MM.1S (cell line): ENCODE measurements at regions not wholly inside any gene's neighbourhood (a gene's known extent, or its start where the extent isn't known, plus 50 kb on each side); places are given as distances from the start of the nearest gene placed in this dataset.
"Not testable (repeated sequence)": the region's sequence is repeated elsewhere in the genome, so short reads cannot be mapped to it uniquely, and the experiment has no call there.

Source experiments
- DNase-seq: peaks from one replicate; pipeline ENCODE4 v3.0.0-alpha.2; 2015
- H2AFZ ChIP-seq: fragments of 300-600 bp; sonication (generic); 2 replicates; pipeline ENCODE4 v1.6.0; 2016; ENCODE audit warnings: antibody characterized with exemption, low read length
- H3F3A ChIP-seq: fragments of 300-600 bp; sonication (generic); 2 replicates; pipeline ENCODE4 v1.6.1; 2016; ENCODE audit warnings: mild to moderate bottlenecking, antibody characterized with exemption, low read length, moderate library complexity, mixed read lengths; ENCODE audit not compliant: insufficient read depth
- H3K27ac ChIP-seq: fragments of 300-600 bp; sonication (generic); 2 replicates; pipeline ENCODE4 v1.5.1; 2016; ENCODE audit warnings: mild to moderate bottlenecking, low read length
- H3K27me3 ChIP-seq: fragments of 300-600 bp; sonication (generic); replicated peaks from 2 replicates; pipeline ENCODE4 v1.6.0; 2016; ENCODE audit warnings: low read length; ENCODE audit not compliant: insufficient read depth
- H3K36me3 ChIP-seq: fragments of 300-600 bp; sonication (generic); replicated peaks from 2 replicates; pipeline ENCODE4 v1.6.1; 2016; ENCODE audit warnings: mild to moderate bottlenecking, low read length, mixed read lengths; ENCODE audit not compliant: insufficient read depth
- H3K4me1 ChIP-seq: fragments of 300-600 bp; sonication (generic); 2 replicates; pipeline ENCODE4 v1.6.1; 2016; ENCODE audit warnings: low read length, mixed read lengths
- H3K4me2 ChIP-seq: fragments of 300-600 bp; sonication (generic); 2 replicates; pipeline ENCODE4 v1.6.0; 2016; ENCODE audit warnings: low read depth, low read length
- H3K4me3 ChIP-seq: fragments of 300-600 bp; sonication (generic); 2 replicates; pipeline ENCODE4 v1.5.1; 2016; ENCODE audit warnings: low read length, mixed read lengths
- H3K79me2 ChIP-seq: fragments of 300-600 bp; sonication (generic); 2 replicates; pipeline ENCODE4 v1.6.1; 2016; ENCODE audit warnings: mixed run types, low read length, mixed read lengths
- H3K9ac ChIP-seq: fragments of 300-600 bp; sonication (generic); 2 replicates; pipeline ENCODE4 v1.6.1; 2016; ENCODE audit warnings: low read length, mixed read lengths
- H3K9me2 ChIP-seq: fragments of 300-600 bp; sonication (generic); replicated peaks from 2 replicates; pipeline ENCODE4 v1.6.1; 2016; ENCODE audit warnings: mild to moderate bottlenecking, low read length, mixed read lengths; ENCODE audit not compliant: insufficient read depth
- H3K9me3 ChIP-seq: fragments of 300-600 bp; sonication (generic); replicated peaks from 2 replicates; pipeline ENCODE4 v1.6.1; 2016; ENCODE audit warnings: mild to moderate bottlenecking, low read length, mixed read lengths; ENCODE audit not compliant: insufficient read depth
- H4K20me1 ChIP-seq: fragments of 300-600 bp; sonication (generic); 2 replicates; pipeline ENCODE4 v1.6.1; 2016; ENCODE audit warnings: mild to moderate bottlenecking, low read length, moderate library complexity, mixed read lengths; ENCODE audit not compliant: insufficient read depth
- CTCF ChIP-seq: fragments of 300-600 bp; sonication (generic); IDR thresholded peaks from 2 replicates; pipeline ENCODE4 v1.5.1; 2016; ENCODE audit warnings: antibody characterized with exemption, low read length, mixed read lengths
- EZH2 ChIP-seq: fragments of 300-600 bp; sonication (generic); optimal IDR thresholded peaks from 2 replicates; pipeline ENCODE3; 2017; ENCODE audit warnings: low read depth, mild to moderate bottlenecking, antibody characterized with exemption, low read length, mixed read lengths
- EZH2phosphoT487 ChIP-seq: fragments of 300-600 bp; sonication (generic); IDR thresholded peaks from 2 replicates; pipeline ENCODE4 v1.6.1; 2018; ENCODE audit warnings: antibody characterized with exemption, low read length

- H3K36me3 ChIP-seq, result no peaks in the 10 kb centered on the region
- H3K4me2 ChIP-seq, result no peak overlapping the region
- no peaks in the 10 kb centered on the region for H4K20me1 ChIP-seq
- H3K27ac ChIP-seq, result no peak overlapping the region
- H3K27me3 ChIP-seq, result no peaks in the 10 kb centered on the region
- no peak overlapping the region for H3K4me3 ChIP-seq
- H3K9me3 ChIP-seq, result no peaks in the 10 kb centered on the region
- no peaks in the 10 kb centered on the region for H3K9me2 ChIP-seq
- H3F3A ChIP-seq, result no peaks in the 10 kb centered on the region
- no peak for DNase-seq
- no peaks in the 10 kb centered on the region for H3K4me1 ChIP-seq
- no peak overlapping the region for H2AFZ ChIP-seq
- no peak overlapping the region for H3K9ac ChIP-seq
- TF ChIP-seq CTCF (no peak), EZH2phosphoT487 (no peak), EZH2 (no peak)
- no peaks in the 10 kb centered on the region for H3K79me2 ChIP-seq
These were observed 76.2 kb upstream of the SEC14L1 start for GRCh38 chr17:77064598-77064997.

GRCh38 chr17:77066165-77066564 is 74.6 kb upstream of the SEC14L1 start:
- Histone ChIP-seq H3K9me2 (no peaks in the 10 kb centered on the region), H3K9me3 (no peaks in the 10 kb centered on the region), H3K27me3 (no peaks in the 10 kb centered on the region), H3K36me3 (no peaks in the 10 kb centered on the region), H3K9ac (no peak overlapping the region), H2AFZ (no peak overlapping the region), H3K79me2 (no peaks in the 10 kb centered on the region), H3K27ac (no peak overlapping the region), H3K4me2 (no peak overlapping the region), H3F3A (no peaks in the 10 kb centered on the region), H3K4me1 (no peaks in the 10 kb centered on the region), H4K20me1 (no peaks in the 10 kb centered on the region), H3K4me3 (no peak overlapping the region)
- TF ChIP-seq CTCF, result no peak
- no peak for TF ChIP-seq EZH2
- no peak for TF ChIP-seq EZH2phosphoT487
- no peak for DNase-seq

GRCh38 chr17:77066726-77067409 is 73.9 kb upstream of the SEC14L1 start:
- not testable (repeated sequence) for H3K4me3 ChIP-seq, H3K9ac ChIP-seq, H3K4me1 ChIP-seq, H3K9me3 ChIP-seq, H3K36me3 ChIP-seq, H3K27ac ChIP-seq, H4K20me1 ChIP-seq, H3F3A ChIP-seq, H3K4me2 ChIP-seq, H3K27me3 ChIP-seq, H3K9me2 ChIP-seq, H3K79me2 ChIP-seq
- peak; percentile 86 for TF ChIP-seq CTCF
- peak; percentile 50 for DNase-seq
- 0 out of 2 replicates have a peak overlapping the region, but pooled peaks have one; percentile 8 for H2AFZ ChIP-seq
